Mesenteric fat pad (tissue), 1 donor: ENCODE measurements at regions not wholly inside any gene's neighbourhood (a gene's known extent, or its start where the extent isn't known, plus 50 kb on each side); places are given as distances from the start of the nearest gene placed in this dataset.

Source experiments
- DNase-seq: peaks from one replicate; pipeline ENCODE4 v3.0.0-alpha.2; 2020; ENCODE audit warnings: low spot score
- donor health status: DM: yes; HTN: yes; CAD: no.

GRCh38 chr11:71356904-71357303, 91.3 kb downstream of the DHCR7 start:
- DNase-seq: peak; percentile 68

GRCh38 chr11:71356280-71356876, 91.8 kb downstream of the DHCR7 start:
- DNase-seq: peak; percentile 59

- DNase-seq: no peak
These were observed 92.9 kb downstream of the DHCR7 start for GRCh38 chr11:71355281-71355680.

- DNase-seq: no peak
These were observed 93.6 kb downstream of the DHCR7 start for GRCh38 chr11:71354394-71355105.

- DNase-seq: peak; percentile 28
These were observed 95.4 kb downstream of the DHCR7 start for GRCh38 chr11:71352748-71353147.

GRCh38 chr11:71352226-71352625, 96.0 kb downstream of the DHCR7 start:
- DNase-seq: no peak

GRCh38 chr11:71349627-71350026, 97.2 kb upstream of the SHANK2 start:
- DNase-seq: no peak

GRCh38 chr11:71343828-71344400, 91.5 kb upstream of the SHANK2 start:
- DNase-seq: no peak

GRCh38 chr11:71342951-71343827, 90.8 kb upstream of the SHANK2 start:
- no peak for DNase-seq

GRCh38 chr11:71342116-71342515, 89.7 kb upstream of the SHANK2 start:
- no peak for DNase-seq

- DNase-seq: no peak
These were observed 89.2 kb upstream of the SHANK2 start for GRCh38 chr11:71341596-71341995.

GRCh38 chr11:71341173-71341572, 88.8 kb upstream of the SHANK2 start:
- DNase-seq: no peak

- DNase-seq: peak; percentile 69
These were observed 87.8 kb upstream of the SHANK2 start for GRCh38 chr11:71340086-71340606.

GRCh38 chr11:71339396-71339881, 87.1 kb upstream of the SHANK2 start:
- peak; percentile 74 for DNase-seq

GRCh38 chr11:71338801-71339395, 86.5 kb upstream of the SHANK2 start:
- DNase-seq: no peak

- no peak for DNase-seq
These were observed 84.8 kb upstream of the SHANK2 start for GRCh38 chr11:71336996-71337754.

GRCh38 chr11:71336176-71336995, 84.0 kb upstream of the SHANK2 start:
- peak; percentile 77 for DNase-seq

GRCh38 chr11:71335371-71335770, 83.0 kb upstream of the SHANK2 start:
- DNase-seq: peak; percentile 28

- DNase-seq: peak; percentile 75
These were observed 81.8 kb upstream of the SHANK2 start for GRCh38 chr11:71334191-71334590.
